ENCODE measurements at regions not wholly inside any gene's neighbourhood (a gene's known extent, or its start where the extent isn't known, plus 50 kb on each side); places are given as distances from the start of the nearest gene placed in this dataset.

DNA sequence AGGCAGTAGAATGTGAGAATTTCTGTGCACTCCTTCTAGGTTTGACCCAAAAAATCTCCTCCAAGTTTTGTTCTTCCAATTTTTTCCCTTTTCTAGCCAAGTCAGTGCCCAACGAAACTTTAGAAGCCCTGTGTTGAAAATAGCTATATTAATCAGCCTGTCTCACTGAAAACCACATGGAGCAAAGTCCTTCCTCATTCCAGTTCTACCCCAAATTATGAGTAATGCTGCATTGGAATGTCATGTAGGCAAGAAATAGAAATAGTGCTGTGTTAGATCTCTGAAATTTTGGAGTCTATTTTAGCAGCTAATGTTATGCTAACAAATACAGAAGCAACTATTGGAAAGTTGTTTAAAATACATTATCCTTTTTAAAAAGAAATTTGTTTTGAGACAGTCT, 725.5 kb downstream of the TBC1D32 start:
- Histone ChIP-seq H3K9me3 (ENCODE audit: low read length) (no peaks in the 10 kb centered on the region), H3K27ac (ENCODE audit: extremely low read length, insufficient read depth, low read length) (no peak overlapping the region), H3K79me2 (ENCODE audit: insufficient read depth, low read length) (no peaks in the 10 kb centered on the region), H3K9ac (ENCODE audit: insufficient read depth, low read depth, low read length) (no peak overlapping the region), H4K20me1 (ENCODE audit: insufficient read depth, low read length) (no peaks in the 10 kb centered on the region), H3K4me2 (ENCODE audit: low read depth, low read length) (no peak overlapping the region), H2AFZ (ENCODE audit: low read length) (no peak overlapping the region), H3K4me1 (ENCODE audit: insufficient read depth, low read length) (no peaks in the 10 kb centered on the region), H3K36me3 (replicated peaks in 1 of 2; ENCODE audit: control insufficient read depth in 1 of 2, insufficient read depth in 2 of 2, low read length in 2 of 2) (no peaks in the 10 kb centered on the region), H3K4me3 (replicated peaks in 1 of 3; ENCODE audit: insufficient read depth in 1 of 3, low read depth in 2 of 3, low read length in 3 of 3) (no peak overlapping the region), H3K27me3 (ENCODE audit: control insufficient read depth in 1 of 2, insufficient read depth in 2 of 2, low read length in 2 of 2) (no peaks in the 10 kb centered on the region)
- intact Hi-C loops (cut with micrococcal nuclease; ENCODE audit: unreplicated experiment) (no loop called here), in situ Hi-C loops (cut with HindIII; ENCODE audit: extremely low pct_ligation_motif_present, low pct_unique_long_range_greater_than_20kb) (no loop called here)
- FAIRE-seq (no peak), ATAC-seq (peak; percentile 48; the same call in 1 of the 3 replicates), DNase-seq (ENCODE audit: low spot score) (peak; percentile 8)
- BruUV-seq (replicated peaks), result no TSS peak
- CTCF ChIA-PET (ENCODE audit: low intra/inter-chr PET ratio, low total read pairs), result no interaction called here
- POLR2A ChIA-PET, result no interaction called here
- no peak for TF ChIP-seq ZNF773 (CRISPR knock-in tag; IDR thresholded peaks at IDR 0.05; ENCODE audit: borderline replicate concordance)
- TF ChIP-seq ZNF772 (CRISPR knock-in tag; IDR thresholded peaks at IDR 0.05), result no peak
- no peak for TF ChIP-seq CC2D1A (CRISPR knock-in tag; IDR thresholded peaks at IDR 0.05)
- no peak for TF ChIP-seq ARHGAP35 (CRISPR knock-in tag; IDR thresholded peaks at IDR 0.05; ENCODE audit: borderline replicate concordance)
- TF ChIP-seq NCOR1 (IDR thresholded peaks at IDR 0.05; ENCODE audit: borderline replicate concordance, low read length), result no peak
- TF ChIP-seq XRCC5 (optimal IDR thresholded peaks at IDR 0.05; ENCODE audit: low read length), result no peak
- no peak for TF ChIP-seq ZNF160 (CRISPR knock-in tag; IDR thresholded peaks at IDR 0.05)
- no peak for TF ChIP-seq SP1 (IDR thresholded peaks at IDR 0.05)
- no peak for TF ChIP-seq SP1 (CRISPR knock-in tag; IDR thresholded peaks at IDR 0.05)
- TF ChIP-seq ZNF33B (CRISPR knock-in tag; IDR thresholded peaks at IDR 0.05), result no peak
- TF ChIP-seq YY1 (IDR thresholded peaks at IDR 0.05; ENCODE audit: insufficient read depth, insufficient replicate concordance, low read depth, low read length), result no peak
- TF ChIP-seq ZMYM3 (CRISPR knock-in tag; IDR thresholded peaks at IDR 0.05), result no peak
- TF ChIP-seq ZNF17 (CRISPR knock-in tag; IDR thresholded peaks at IDR 0.05), result no peak
- TF ChIP-seq, protein P1, sequence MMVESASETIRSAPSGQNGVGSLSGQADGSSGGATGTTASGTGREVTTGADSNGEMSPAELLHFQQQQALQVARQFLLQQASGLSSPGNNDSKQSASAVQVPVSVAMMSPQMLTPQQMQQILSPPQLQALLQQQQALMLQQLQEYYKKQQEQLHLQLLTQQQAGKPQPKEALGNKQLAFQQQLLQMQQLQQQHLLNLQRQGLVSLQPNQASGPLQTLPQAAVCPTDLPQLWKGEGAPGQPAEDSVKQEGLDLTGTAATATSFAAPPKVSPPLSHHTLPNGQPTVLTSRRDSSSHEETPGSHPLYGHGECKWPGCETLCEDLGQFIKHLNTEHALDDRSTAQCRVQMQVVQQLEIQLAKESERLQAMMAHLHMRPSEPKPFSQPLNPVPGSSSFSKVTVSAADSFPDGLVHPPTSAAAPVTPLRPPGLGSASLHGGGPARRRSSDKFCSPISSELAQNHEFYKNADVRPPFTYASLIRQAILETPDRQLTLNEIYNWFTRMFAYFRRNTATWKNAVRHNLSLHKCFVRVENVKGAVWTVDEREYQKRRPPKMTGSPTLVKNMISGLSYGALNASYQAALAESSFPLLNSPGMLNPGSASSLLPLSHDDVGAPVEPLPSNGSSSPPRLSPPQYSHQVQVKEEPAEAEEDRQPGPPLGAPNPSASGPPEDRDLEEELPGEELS (CRISPR knock-in tag; IDR thresholded peaks at IDR 0.05), result no peak
- TF ChIP-seq ZNF20 (CRISPR knock-in tag; IDR thresholded peaks at IDR 0.05), result no peak
- no peak for TF ChIP-seq RELA (CRISPR knock-in tag; IDR thresholded peaks at IDR 0.05)
- 3% methylated on average over 1 of the region's 1 CpG for WGBS (ENCODE audit: low lambda C conversion rate)
